ENCODE measurements at regions not wholly inside any gene's neighbourhood (a gene's known extent, or its start where the extent isn't known, plus 50 kb on each side); places are given as distances from the start of the nearest gene placed in this dataset.
"Not testable (repeated sequence)": the region's sequence is repeated elsewhere in the genome, so short reads cannot be mapped to it uniquely, and the experiment has no call there.

GRCh38 chr4:22573198-22573597 lies 57.3 kb upstream of the ADGRA3 start:
- DNase-seq (ENCODE audit: low spot score) (no peak), FAIRE-seq (no peak)

GRCh38 chr4:22573641-22574040 lies 57.8 kb upstream of the ADGRA3 start:
- FAIRE-seq (no peak), DNase-seq (ENCODE audit: low spot score) (no peak)

GRCh38 chr4:22574424-22574823 lies 58.6 kb upstream of the ADGRA3 start:
- FAIRE-seq (no peak), DNase-seq (ENCODE audit: low spot score) (no peak)

GRCh38 chr4:22574880-22575279 lies 59.0 kb upstream of the ADGRA3 start:
- DNase-seq (ENCODE audit: low spot score) (no peak), FAIRE-seq (no peak)

- DNase-seq (ENCODE audit: low spot score) (no peak), FAIRE-seq (no peak)
Observed at GRCh38 chr4:22587253-22587652, 71.4 kb upstream of the ADGRA3 start.

- FAIRE-seq: no peak
- DNase-seq (ENCODE audit: low spot score): no peak
Observed at GRCh38 chr4:22593933-22594332, 78.1 kb upstream of the ADGRA3 start.

- DNase-seq (ENCODE audit: low spot score) (no peak), FAIRE-seq (no peak)
Observed at GRCh38 chr4:22595684-22596083, 79.8 kb upstream of the ADGRA3 start.

GRCh38 chr4:22596409-22596808 lies 80.5 kb upstream of the ADGRA3 start:
- DNase-seq (ENCODE audit: low spot score): no peak
- FAIRE-seq: no peak

- DNase-seq (ENCODE audit: low spot score) (no peak), FAIRE-seq (no peak)
Observed at GRCh38 chr4:22597471-22597870, 81.6 kb upstream of the ADGRA3 start.

GRCh38 chr4:22598113-22599047 lies 82.5 kb upstream of the ADGRA3 start:
- FAIRE-seq; DNase-seq (ENCODE audit: low spot score): not testable (repeated sequence)

- not testable (repeated sequence) for DNase-seq (ENCODE audit: low spot score); FAIRE-seq
Observed at GRCh38 chr4:22599228-22599928, 83.5 kb upstream of the ADGRA3 start.

GRCh38 chr4:22599929-22600432 lies 84.1 kb upstream of the ADGRA3 start:
- FAIRE-seq; DNase-seq (ENCODE audit: low spot score): not testable (repeated sequence)

- not testable (repeated sequence) for FAIRE-seq; DNase-seq (ENCODE audit: low spot score)
Observed at GRCh38 chr4:22601638-22602037, 85.8 kb upstream of the ADGRA3 start.

GRCh38 chr4:22607382-22607781 lies 85.4 kb upstream of the GBA3 start:
- DNase-seq (ENCODE audit: low spot score): peak; percentile 5
- no peak for FAIRE-seq

GRCh38 chr4:22609951-22610525 lies 82.7 kb upstream of the GBA3 start:
- not testable (repeated sequence) for DNase-seq (ENCODE audit: low spot score); FAIRE-seq

GRCh38 chr4:22614114-22614513 lies 78.6 kb upstream of the GBA3 start:
- FAIRE-seq: no peak
- no peak for DNase-seq (ENCODE audit: low spot score)

- no peak for FAIRE-seq
- DNase-seq (ENCODE audit: low spot score): no peak
Observed at GRCh38 chr4:22616516-22616915, 76.2 kb upstream of the GBA3 start.

GRCh38 chr4:22620144-22620543 lies 72.6 kb upstream of the GBA3 start:
- not testable (repeated sequence) for FAIRE-seq; DNase-seq (ENCODE audit: low spot score)

- not testable (repeated sequence) for FAIRE-seq; DNase-seq (ENCODE audit: low spot score)
Observed at GRCh38 chr4:22621970-22622369, 70.8 kb upstream of the GBA3 start.

GRCh38 chr4:22624002-22624401 lies 68.7 kb upstream of the GBA3 start:
- not testable (repeated sequence) for DNase-seq (ENCODE audit: low spot score); FAIRE-seq

- DNase-seq (ENCODE audit: low spot score) (no peak), FAIRE-seq (no peak)
Observed at GRCh38 chr4:22625311-22625710, 67.4 kb upstream of the GBA3 start.

GRCh38 chr4:22627851-22628250 lies 64.9 kb upstream of the GBA3 start:
- not testable (repeated sequence) for FAIRE-seq; DNase-seq (ENCODE audit: low spot score)
